AG09319 (cell line): ENCODE measurements at regions not wholly inside any gene's neighbourhood (a gene's known extent, or its start where the extent isn't known, plus 50 kb on each side); places are given as distances from the start of the nearest gene placed in this dataset.
"Not testable (repeated sequence)": the region's sequence is repeated elsewhere in the genome, so short reads cannot be mapped to it uniquely, and the experiment has no call there.

ENCODE experiments used
- DNase-seq: peaks from one replicate; pipeline ENCODE4 v3.0.0-alpha.2; 2010; ENCODE audit warnings: low read depth; ENCODE audit errors: extremely low read depth
- CTCF ChIP-seq: IDR thresholded peaks from 2 replicates; pipeline ENCODE4 v1.5.1; 2011; ENCODE audit warnings: low read depth, mild to moderate bottlenecking, inconsistent platforms, low read length, moderate library complexity

GRCh38 chr4:81319657-81320056 is 104.6 kb upstream of the PRKG2 start:
- DNase-seq = no peak

GRCh38 chr4:81314897-81315470 is 100.0 kb upstream of the PRKG2 start:
- no peak for DNase-seq

More at GRCh38 chr4:81319657-81320056, 104.6 kb upstream of the PRKG2 start:
- no peak for TF ChIP-seq CTCF

GRCh38 chr4:81314196-81314896 is 99.3 kb upstream of the PRKG2 start:
- TF ChIP-seq CTCF = no peak
- DNase-seq = peak; percentile 63

More at GRCh38 chr4:81314897-81315470, 100.0 kb upstream of the PRKG2 start:
- no peak for TF ChIP-seq CTCF

- TF ChIP-seq CTCF = no peak
- DNase-seq = no peak
Observed at GRCh38 chr4:81307991-81308390, 93.0 kb upstream of the PRKG2 start.

GRCh38 chr4:81304871-81305270 is 89.8 kb upstream of the PRKG2 start:
- no peak for TF ChIP-seq CTCF
- no peak for DNase-seq

- not testable (repeated sequence) for DNase-seq
Observed at GRCh38 chr4:81300352-81300751, 85.3 kb upstream of the PRKG2 start.

- TF ChIP-seq CTCF = no peak
- DNase-seq = no peak
Observed at GRCh38 chr4:81290813-81291212, 75.8 kb upstream of the PRKG2 start.

- no peak for DNase-seq
- TF ChIP-seq CTCF = no peak
Observed at GRCh38 chr4:81287101-81287500, 72.1 kb upstream of the PRKG2 start.
